ENCODE measurements at regions not wholly inside any gene's neighbourhood (a gene's known extent, or its start where the extent isn't known, plus 50 kb on each side); places are given as distances from the start of the nearest gene placed in this dataset.

- no peak overlapping the region for H3K27ac Mint-ChIP-seq
- H3K9me3 Mint-ChIP-seq: no peaks in the 10 kb centered on the region
- no peak for TF ChIP-seq CTCF (conservative IDR thresholded peaks at IDR 0.05)
- no peaks in the 10 kb centered on the region for H3K4me1 Mint-ChIP-seq (ENCODE audit: unreplicated experiment)
- peaks cover 21% of the 10 kb centered on the region for H3K27me3 Mint-ChIP-seq
- H3K4me3 Mint-ChIP-seq: no peak overlapping the region
- H3K36me3 Mint-ChIP-seq: no peaks in the 10 kb centered on the region
- no peak for DNase-seq (ENCODE audit: extremely low spot score, unreplicated experiment)
Observed at GRCh38 chr15:61403884-61404283, 174.8 kb upstream of the RORA start.

- Mint-ChIP-seq H3K36me3 (no peaks in the 10 kb centered on the region), H3K4me1 (ENCODE audit: unreplicated experiment) (no peaks in the 10 kb centered on the region), H3K27ac (no peak overlapping the region), H3K27me3 (peaks cover 17% of the 10 kb centered on the region), H3K4me3 (no peak overlapping the region), H3K9me3 (no peaks in the 10 kb centered on the region)
- no peak for DNase-seq (ENCODE audit: extremely low spot score, unreplicated experiment)
- no peak for TF ChIP-seq CTCF (conservative IDR thresholded peaks at IDR 0.05)
Observed at GRCh38 chr15:61401903-61402698, 173.0 kb upstream of the RORA start.

- Mint-ChIP-seq H3K9me3 (no peaks in the 10 kb centered on the region), H3K4me3 (no peak overlapping the region), H3K36me3 (no peaks in the 10 kb centered on the region), H3K27me3 (peaks cover 11% of the 10 kb centered on the region), H3K4me1 (ENCODE audit: unreplicated experiment) (no peaks in the 10 kb centered on the region), H3K27ac (no peak overlapping the region)
- no peak for TF ChIP-seq CTCF (conservative IDR thresholded peaks at IDR 0.05)
- no peak for DNase-seq (ENCODE audit: extremely low spot score, unreplicated experiment)
Observed at GRCh38 chr15:61398310-61398709, 169.2 kb upstream of the RORA start.

GRCh38 chr15:61396235-61396919 lies 167.3 kb upstream of the RORA start:
- H3K27me3 Mint-ChIP-seq: peaks cover 5% of the 10 kb centered on the region
- DNase-seq (ENCODE audit: extremely low spot score, unreplicated experiment): no peak
- H3K9me3 Mint-ChIP-seq: no peaks in the 10 kb centered on the region
- H3K4me1 Mint-ChIP-seq (ENCODE audit: unreplicated experiment): no peaks in the 10 kb centered on the region
- no peak for TF ChIP-seq CTCF (conservative IDR thresholded peaks at IDR 0.05)
- no peak overlapping the region for H3K4me3 Mint-ChIP-seq
- H3K27ac Mint-ChIP-seq: no peak overlapping the region
- no peaks in the 10 kb centered on the region for H3K36me3 Mint-ChIP-seq

GRCh38 chr15:61393949-61394348 lies 164.8 kb upstream of the RORA start:
- DNase-seq (ENCODE audit: extremely low spot score, unreplicated experiment): no peak
- TF ChIP-seq CTCF (conservative IDR thresholded peaks at IDR 0.05): no peak
- H3K4me1 Mint-ChIP-seq (ENCODE audit: unreplicated experiment): peaks cover 4% of the 10 kb centered on the region
- no peak overlapping the region for H3K27ac Mint-ChIP-seq
- H3K36me3 Mint-ChIP-seq: no peaks in the 10 kb centered on the region
- H3K9me3 Mint-ChIP-seq: no peaks in the 10 kb centered on the region
- H3K27me3 Mint-ChIP-seq: peaks cover 7% of the 10 kb centered on the region
- H3K4me3 Mint-ChIP-seq: no peak overlapping the region
